ENCODE measurements at regions not wholly inside any gene's neighbourhood (a gene's known extent, or its start where the extent isn't known, plus 50 kb on each side); places are given as distances from the start of the nearest gene placed in this dataset.

- TF ChIP-seq CTCF (IDR thresholded peaks at IDR 0.05) (no peak), POLR2A (IDR thresholded peaks at IDR 0.05) (no peak)
- intact Hi-C loops (cut with DNase I; ENCODE audit: low total_unique reads) = no loop called here
- no peak overlapping the region for H3K4me3 ChIP-seq (ENCODE audit: low read depth, poor library complexity, severe bottlenecking)
- DNase-seq (ENCODE audit: low spot score in 2 of 2) = no peak
- 89 to 90% methylated on average over 6 of the region's 6 CpGs for WGBS, 2 donors
Observed at GRCh38 chr2:52632543-52632942, 1135.1 kb upstream of the CHAC2 start.

- H3K4me3 ChIP-seq (ENCODE audit: low read depth, poor library complexity, severe bottlenecking) = no peak overlapping the region
- no peak for DNase-seq (ENCODE audit: low spot score in 2 of 2)
- intact Hi-C loops (cut with DNase I; ENCODE audit: low total_unique reads) = no loop called here
- WGBS, 2 donors = 81 to 87% methylated on average over 11 of the region's 11 CpGs
- no peak for TF ChIP-seq POLR2A (IDR thresholded peaks at IDR 0.05)
Observed at GRCh38 chr2:52629944-52630343, 1137.7 kb upstream of the CHAC2 start.

- 95 to 96% methylated on average over 36 of the region's 36 CpGs for WGBS, 2 donors
- H3K4me3 ChIP-seq (ENCODE audit: low read depth, poor library complexity, severe bottlenecking) = no peak overlapping the region
- TF ChIP-seq CTCF (IDR thresholded peaks at IDR 0.05) (no peak), POLR2A (IDR thresholded peaks at IDR 0.05) (no peak)
- intact Hi-C loops (cut with DNase I; ENCODE audit: low total_unique reads) = no loop called here
- DNase-seq (ENCODE audit: low spot score in 2 of 2) = no peak
Observed at GRCh38 chr2:52629531-52629930, 1138.1 kb upstream of the CHAC2 start.

- intact Hi-C loops (cut with DNase I; ENCODE audit: low total_unique reads) = no loop called here
- TF ChIP-seq CTCF (IDR thresholded peaks at IDR 0.05) (no peak), POLR2A (IDR thresholded peaks at IDR 0.05) (no peak)
- DNase-seq (ENCODE audit: low spot score in 2 of 2) = no peak
- H3K4me3 ChIP-seq (ENCODE audit: low read depth, poor library complexity, severe bottlenecking) = no peak overlapping the region
- WGBS, 2 donors = 61 to 71% methylated on average over 2 of the region's 2 CpGs
Observed at GRCh38 chr2:52622266-52622665, 1145.3 kb upstream of the CHAC2 start.

- intact Hi-C loops (cut with DNase I; ENCODE audit: low total_unique reads) = no loop called here
- WGBS, 2 donors = 65 to 67% methylated on average over 4 of the region's 4 CpGs
- no peak for DNase-seq (ENCODE audit: low spot score in 2 of 2)
- TF ChIP-seq CTCF (IDR thresholded peaks at IDR 0.05) (no peak), POLR2A (IDR thresholded peaks at IDR 0.05) (no peak)
- no peak overlapping the region for H3K4me3 ChIP-seq (ENCODE audit: low read depth, poor library complexity, severe bottlenecking)
Observed at GRCh38 chr2:52613064-52613463, 1154.5 kb upstream of the CHAC2 start.

GRCh38 chr2:52611759-52612158, 1155.8 kb upstream of the CHAC2 start:
- intact Hi-C loops (cut with DNase I; ENCODE audit: low total_unique reads) = no loop called here
- TF ChIP-seq CTCF (IDR thresholded peaks at IDR 0.05) (no peak), POLR2A (IDR thresholded peaks at IDR 0.05) (no peak)
- no peak overlapping the region for H3K4me3 ChIP-seq (ENCODE audit: low read depth, poor library complexity, severe bottlenecking)
- DNase-seq (ENCODE audit: low spot score in 2 of 2) = no peak
- 34 to 42% methylated on average over 2 of the region's 2 CpGs for WGBS, 2 donors

Data from lower leg skin (tissue), 4 donors.